HS-27A (cell line): ENCODE measurements at regions not wholly inside any gene's neighbourhood (a gene's known extent, or its start where the extent isn't known, plus 50 kb on each side); places are given as distances from the start of the nearest gene placed in this dataset.
A peak's percentile ranks its signal among the peaks of the same experiment; 100 is the strongest.

Experiments
- DNase-seq: peaks from one replicate; pipeline ENCODE4 v3.0.0-alpha.2; 2012; ENCODE audit warnings: low read depth, missing footprints

DNA sequence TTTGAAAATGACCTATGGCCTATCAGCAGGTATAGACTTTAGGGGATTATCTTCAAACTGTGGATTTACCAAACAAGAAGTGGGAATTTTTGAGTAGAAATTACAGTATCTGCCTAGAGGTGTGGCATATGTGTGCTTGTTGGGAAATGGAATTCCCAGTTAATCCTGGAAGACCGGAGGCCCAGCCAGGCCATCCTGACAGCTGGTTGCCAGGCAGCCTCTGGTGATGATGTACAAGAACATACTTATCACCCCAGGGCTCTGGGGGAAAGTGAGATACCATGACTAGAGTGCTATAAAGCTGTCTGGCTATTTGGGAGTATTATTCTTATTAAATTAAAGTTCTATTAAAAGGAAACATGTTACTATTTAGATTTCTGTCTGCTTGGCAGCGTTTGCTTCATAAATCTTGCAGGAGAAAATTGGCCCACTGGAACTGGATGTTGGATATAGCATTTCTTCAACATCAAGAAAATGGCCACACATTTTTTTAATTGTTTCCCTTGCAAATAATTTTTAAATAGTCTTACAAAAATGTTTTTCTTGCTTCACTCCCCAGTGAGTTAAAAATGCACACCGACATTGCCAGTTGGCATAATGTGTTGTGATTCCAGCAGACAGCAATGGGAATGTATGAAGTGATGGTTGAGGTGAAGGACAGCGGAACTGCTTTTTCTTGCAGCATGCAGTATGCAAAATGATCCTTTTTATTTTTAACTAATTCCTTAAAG, 187.8 kb downstream of the MYLK4 start:
- DNase-seq, result no peak

DNA sequence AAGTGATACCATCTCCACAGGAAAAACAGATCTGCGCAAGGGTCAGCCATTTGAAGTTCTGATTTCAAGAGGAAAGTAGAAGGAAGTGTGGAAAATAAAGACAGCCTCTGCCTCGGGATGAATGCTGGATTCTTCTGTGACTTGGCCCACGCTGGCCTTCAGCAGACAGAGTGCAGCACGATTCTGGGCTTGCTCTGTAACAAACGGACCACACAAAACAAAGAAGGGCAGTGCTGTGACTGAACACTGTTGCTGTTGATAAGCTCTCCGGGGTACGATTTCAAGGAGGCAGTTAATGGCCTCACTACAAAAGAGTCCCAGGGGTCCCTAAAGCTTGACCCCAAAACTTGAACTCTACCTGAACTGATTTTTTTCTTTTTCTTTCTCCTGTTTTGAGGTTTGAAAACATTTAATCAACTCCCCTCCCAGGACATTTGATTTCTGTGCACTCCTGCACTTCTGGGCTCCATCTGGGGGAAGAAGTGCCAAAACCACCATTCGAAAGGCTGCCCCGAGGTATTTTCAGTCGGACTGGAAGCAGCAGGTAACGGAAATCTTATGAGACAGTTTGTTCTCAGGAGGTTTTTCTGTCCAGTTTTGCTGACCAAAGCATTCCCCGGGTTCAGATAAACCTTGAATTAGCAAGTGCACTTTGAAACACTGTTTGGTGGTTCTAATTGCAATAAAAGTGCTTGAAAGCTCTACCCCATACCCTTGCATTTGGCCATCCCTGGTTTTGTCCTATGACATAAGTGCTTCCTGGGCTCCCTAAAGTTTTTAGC, 189.6 kb downstream of the MYLK4 start:
- DNase-seq, result no peak

DNA sequence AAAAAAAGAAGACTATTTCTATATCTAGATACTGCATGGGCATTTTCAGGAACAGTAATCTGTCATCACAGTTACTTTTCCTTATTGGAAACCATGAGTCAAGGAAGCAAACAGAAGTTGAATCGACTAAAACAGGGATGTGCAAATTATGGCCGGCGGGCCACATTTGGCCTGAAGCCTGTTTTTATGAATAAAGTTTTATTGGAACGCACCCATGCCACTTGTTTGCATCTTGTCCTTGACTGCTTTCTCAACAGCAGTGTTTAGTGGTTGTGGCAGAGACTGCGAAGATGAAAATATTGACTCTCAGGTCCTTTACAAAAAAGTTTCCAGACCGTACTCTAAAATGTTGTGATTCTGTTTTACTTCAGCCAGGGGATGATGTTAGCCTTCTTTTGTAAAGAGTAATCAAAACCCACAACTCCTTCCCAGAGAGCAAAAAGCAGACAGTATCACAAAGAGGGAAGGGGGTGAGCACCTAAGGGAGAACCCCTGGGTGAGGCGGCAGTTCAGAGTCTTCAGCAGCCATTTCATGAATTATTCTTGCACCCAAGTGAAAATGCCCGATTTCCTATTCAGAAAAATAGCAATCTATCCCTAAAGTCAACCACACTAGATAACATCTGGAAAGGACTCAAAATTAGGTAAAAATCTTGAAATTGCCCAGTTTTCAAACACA, 190.4 kb downstream of the MYLK4 start:
- no peak for DNase-seq

DNA sequence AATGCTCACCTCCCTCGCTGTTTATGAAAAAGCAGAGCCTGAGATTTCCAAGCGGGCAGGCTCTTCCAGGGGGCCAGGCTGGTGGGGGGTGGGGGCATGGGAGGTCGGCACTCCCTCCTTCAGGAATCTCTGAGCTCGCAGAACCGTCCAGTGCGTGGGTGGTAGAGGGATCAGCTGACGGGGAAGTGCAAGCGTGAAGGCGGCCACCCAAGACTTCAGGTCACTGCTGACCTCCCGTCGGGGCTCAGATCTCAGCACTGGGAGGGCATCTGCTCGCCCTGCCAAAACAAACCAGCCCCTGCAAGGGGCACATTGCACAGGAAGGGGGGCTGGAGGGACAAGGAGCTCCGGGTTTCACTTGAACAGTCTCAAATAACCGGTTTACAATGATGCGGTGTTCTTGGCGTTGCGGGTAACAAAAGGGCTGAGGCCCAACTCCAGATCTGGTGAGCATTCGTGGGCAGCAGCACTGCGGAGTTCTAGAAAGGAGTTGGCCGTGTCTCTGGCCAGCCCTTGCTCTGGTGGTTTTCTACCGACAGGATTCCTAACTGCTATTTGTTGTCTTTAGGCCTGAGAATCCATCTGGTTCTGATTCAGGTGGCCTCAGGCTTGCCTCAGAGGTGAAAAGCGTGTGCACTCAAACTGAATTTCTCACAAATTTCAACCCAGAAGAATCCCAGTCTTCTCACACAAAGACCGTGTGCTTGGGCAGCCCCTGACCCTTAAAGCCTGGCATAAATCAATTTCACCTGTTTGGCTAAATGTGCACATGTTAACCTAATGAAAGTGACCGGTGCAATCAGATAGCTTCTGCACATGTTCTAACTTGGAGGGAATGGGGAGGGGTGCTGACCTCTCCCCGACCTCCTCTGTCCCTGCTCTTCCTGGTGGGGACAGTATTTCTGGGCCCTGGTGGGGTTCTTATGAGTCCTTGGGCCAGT, 191.6 kb downstream of the MYLK4 start:
- no peak for DNase-seq

DNA sequence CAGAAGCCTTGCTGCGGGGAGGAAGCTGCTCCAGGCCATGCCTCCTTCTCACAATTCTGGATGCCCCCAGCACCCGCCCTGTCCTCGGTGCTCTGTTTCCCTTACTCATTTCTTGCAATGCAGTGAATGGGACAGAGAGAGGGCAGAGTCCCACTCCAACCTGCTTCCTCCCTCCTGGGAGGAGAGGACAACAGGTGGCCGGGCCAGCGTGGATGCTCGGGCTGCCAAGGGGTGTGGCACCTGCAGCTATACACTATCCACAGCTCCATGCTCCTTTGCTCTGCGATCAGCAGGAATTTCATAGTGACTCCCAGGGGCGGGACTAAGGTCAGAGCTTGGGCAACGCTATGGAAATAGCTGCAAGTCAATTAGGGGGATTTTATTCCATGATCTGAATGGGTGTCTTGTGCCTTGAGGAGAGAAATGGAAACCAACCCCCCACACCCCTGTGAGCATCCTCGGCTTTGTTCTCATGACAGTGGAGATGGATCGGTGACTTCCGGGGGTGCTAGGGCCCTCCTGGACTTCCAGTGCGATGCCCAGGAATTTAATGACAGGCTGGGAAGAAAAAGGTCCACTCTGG, 192.5 kb downstream of the MYLK4 start:
- no peak for DNase-seq

DNA sequence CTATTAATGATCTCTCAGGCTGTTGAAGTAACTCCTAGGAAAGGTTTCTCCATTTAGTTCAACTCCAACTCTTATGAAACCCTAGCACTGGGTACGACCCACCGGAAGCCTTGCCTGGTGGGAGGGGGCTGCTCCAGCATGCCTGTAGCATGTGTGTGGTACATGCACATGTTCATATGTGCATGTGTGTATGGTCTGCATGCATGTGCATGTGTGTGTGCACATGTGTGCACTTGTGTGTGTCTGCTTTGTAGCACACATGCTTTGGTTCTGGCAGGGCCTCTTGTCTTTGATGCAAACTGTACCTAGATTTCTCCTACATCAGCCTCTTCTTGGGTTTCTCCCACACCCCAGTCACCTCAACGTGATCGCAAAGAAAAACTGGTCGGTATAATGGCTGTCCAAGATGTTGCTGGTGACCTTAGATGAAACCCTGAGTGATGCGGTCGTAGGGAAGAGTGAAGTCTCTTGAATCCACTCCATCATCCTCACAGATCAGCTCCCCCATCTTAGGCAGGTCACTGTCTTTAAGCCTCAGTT, 193.5 kb downstream of the MYLK4 start:
- DNase-seq, result no peak

DNA sequence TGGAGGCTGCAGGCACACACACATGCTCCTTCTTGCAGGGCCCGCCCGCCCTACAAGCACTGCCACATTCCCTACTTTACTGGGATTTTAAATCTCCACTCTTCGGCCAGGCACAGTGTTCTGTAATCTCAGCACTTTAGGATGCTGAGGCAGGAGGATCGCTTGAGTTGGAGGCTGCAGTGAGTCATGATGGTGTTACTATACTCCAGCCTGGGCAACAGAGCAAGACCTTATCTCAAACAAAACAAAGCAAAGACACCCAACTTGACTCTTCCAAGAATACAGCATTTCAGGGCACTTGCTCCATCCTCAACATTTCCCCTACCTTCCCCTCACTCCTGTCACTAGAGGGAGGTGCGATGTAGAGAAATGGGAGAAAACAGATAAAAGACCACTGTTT, 194.0 kb downstream of the MYLK4 start:
- no peak for DNase-seq

DNA sequence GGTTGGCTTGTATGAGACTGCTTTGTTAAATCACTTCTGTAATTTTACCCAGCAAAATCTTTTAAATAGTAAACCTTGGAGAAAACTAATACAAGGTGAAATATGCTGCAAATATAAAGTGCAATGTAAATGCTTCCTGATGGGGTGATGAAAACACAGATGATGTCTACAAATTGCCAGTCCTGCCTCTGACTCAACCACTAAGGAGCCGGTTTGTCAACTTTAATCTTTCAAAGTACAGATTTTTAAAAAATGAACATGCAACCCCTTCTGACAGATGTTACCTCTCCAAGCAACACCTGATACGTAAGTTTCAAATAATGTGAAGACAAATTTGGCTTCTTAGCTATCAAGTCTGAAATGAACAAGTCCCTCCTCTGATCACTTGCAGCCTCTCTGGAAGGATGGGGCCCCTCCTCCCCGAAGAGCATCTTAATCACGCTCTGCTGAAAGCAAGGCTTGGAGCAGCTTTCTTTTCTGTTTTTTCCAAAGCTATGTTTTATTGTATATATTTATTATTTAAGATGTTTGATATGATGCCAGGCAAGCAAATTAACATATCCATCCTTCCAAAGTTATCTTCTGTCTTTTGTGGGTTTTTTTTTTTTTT, 196.0 kb downstream of the MYLK4 start:
- DNase-seq, result no peak

DNA sequence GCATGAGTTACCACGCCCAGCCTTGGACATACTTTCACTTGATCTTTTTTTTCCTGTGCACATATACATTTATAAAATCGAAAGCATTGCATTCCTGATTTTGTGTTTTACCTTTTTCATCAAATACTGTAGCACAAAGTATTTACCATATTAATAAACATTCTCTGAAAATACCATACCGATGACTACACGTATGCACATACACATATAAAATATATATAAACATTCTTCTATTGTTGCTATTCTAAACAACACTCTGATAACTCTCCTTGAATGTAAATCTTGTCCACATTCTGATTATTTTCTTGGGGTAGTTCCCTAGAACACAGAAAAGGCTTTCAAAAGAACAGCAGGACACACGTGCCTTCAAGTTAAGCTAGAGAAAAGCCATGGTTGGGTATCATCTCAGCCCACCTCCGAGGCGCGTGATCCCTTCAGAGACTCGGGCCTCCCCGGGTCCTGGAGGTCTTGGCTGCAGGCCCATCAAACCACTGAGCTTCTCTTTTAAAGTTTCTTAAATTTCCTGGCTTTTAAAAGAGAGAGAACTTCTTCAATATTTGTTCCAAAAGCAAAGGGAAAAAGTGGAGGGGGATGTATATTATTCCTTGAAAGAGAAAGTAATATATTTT, 198.1 kb downstream of the MYLK4 start:
- no peak for DNase-seq

DNA sequence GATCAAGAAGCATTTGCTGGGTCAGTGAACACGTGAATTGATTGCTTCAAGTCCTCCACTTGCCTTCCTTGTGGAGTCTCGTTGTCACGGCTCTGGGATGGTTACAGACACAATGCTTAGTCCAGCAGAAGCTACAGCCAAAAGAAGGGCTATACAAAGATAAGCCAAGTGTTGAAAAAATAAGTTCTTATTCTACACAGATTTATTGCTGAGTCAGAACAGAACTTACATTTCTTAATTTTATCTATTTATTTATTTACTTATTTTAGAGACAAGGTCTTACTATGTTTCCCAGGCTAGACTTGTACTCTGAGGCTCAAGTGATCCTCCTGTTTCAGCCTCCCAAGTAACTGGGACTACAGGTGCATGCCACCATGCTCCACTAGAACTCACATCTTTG, 199.0 kb downstream of the MYLK4 start:
- DNase-seq, result no peak

DNA sequence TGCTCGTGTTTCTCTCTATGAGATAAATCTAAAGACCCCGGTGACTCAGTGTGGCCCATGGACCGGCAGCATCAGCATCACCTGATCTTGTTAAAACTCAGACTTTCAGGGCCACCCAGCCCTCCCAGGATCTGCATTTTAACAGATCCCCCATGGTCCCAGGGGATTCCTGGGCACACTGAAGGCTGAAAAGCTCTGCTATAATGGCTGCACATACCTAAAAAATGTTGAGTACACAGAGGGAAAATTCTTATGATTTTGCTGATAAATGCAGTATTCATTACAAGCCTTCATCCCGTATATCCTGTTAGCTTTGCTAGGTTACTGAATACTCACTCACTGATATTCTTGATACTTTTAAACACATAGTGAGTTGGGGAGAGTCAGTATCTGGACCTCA, 200.5 kb downstream of the MYLK4 start:
- no peak for DNase-seq

DNA sequence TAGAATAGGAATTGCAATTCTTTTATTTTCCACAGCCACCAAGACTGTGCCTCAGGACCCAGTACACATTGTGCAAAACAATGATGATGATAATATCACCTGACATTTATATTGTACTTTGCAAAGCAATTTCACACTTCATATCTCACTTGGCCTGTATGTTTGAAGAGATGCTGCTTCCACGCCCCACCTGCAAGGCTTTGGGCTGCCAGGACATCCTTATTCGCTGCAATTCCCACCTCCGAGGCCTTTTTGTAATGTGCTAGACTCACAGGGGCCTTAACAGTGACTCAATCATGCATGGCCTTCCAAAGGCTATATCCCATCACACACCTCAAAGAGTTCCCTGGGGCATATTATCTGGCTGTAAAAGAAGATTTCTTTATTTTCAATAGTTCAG, 200.9 kb downstream of the MYLK4 start:
- DNase-seq, result no peak

DNA sequence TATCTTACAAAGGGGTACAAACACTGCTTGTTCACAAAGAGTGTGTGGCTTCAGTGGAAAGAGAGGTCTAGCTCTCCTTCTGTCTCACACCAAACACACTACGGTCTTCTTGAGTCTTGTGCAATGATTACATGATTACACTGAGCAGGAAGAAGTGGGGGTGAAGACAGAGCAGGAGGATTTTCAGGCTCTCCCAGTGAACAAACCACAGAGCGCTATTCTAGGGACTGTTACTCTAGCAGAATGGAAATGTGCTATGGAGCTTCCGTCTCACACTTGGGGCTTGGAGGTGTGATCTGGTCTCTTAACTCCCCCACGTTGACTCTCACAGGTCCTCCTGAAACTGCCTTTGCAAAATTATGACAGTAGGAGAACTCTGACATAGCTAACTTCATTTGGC, 203.4 kb downstream of the MYLK4 start:
- no peak for DNase-seq

DNA sequence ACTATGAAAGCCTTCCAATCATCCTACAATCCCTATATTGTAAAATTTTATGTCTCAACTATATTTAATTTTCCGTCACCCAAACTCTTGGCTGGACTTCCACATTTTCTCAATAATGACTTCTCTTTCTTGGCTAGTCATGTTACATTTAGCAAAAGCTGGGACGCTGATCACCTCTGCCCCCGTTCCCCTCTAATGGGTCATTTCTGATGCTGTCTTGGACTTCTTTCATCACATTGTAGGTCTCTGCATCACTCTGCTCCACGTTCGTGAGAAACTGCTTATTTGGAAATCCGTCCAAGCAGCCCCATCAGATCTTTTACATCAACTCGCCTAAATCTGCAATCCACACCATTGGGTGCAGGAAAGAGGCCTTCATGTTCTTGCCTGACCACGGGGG, 203.8 kb downstream of the MYLK4 start:
- DNase-seq, result no peak

DNA sequence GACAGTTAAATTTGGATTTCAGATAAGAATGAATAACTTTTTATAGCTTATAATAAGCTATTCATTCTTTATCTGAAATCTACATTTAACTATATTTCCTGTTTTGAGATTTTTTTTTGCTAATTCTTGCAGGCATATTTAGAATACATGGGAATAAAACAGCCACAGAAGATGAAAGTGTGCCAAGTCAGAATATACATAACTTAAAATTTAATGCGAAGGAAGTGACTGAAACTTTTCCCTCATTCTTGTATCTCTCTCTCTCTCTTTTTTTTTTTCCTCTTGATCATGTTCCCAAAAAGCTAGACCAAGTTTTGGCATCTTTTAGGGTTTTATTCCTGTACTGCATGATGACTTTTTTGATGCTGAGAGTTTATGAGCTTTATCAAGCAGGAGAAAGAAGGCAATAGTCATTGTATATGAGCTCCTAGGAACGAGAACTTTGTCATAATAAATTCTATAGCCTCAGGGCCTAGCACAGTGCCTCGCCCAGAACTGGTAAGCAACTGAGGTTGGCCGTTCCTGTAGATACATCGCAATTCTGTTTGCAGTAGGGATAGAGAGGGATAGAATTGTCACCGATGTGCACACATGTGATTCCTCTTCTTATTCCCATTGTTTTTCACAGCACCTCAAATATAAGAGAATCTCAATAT, 205.2 kb downstream of the MYLK4 start:
- no peak for DNase-seq

DNA sequence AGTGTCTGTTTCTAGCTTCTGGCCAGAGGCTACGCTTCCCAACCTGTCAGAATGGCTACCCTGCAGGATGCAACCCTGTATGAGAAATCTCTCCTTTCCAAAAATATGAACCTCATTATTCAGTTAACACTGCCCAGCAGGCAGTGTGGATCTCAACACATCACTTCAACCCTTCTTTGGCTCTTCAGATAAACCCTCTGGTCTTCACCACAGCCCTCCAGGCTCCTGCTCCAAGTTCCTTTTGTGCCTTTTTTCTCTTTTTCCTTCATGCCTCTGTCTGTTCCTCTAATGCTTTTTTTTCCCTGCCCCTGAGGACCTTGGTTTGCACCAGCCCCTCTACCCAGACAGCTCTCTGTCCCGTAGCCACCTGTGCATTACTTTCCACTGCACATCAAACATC, 207.4 kb downstream of the MYLK4 start:
- DNase-seq, result no peak

DNA sequence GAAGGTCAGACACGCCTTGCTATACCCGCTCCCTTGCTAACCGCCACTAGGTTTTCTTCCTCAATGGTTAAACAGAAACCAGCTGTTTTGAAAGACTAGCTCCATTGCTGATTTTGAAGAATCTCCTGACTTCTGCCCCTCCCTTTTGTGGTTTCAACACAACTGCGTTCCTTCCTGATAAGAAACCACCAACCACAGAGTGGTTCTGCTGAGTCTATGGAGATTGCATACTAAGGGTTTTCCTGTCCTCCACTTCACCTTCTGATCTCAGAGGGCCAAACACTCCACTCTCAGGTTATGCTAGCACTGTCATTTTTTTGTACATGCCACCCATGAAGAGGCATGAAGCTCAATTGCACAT, 207.9 kb downstream of the MYLK4 start:
- DNase-seq, result peak; percentile 27

DNA sequence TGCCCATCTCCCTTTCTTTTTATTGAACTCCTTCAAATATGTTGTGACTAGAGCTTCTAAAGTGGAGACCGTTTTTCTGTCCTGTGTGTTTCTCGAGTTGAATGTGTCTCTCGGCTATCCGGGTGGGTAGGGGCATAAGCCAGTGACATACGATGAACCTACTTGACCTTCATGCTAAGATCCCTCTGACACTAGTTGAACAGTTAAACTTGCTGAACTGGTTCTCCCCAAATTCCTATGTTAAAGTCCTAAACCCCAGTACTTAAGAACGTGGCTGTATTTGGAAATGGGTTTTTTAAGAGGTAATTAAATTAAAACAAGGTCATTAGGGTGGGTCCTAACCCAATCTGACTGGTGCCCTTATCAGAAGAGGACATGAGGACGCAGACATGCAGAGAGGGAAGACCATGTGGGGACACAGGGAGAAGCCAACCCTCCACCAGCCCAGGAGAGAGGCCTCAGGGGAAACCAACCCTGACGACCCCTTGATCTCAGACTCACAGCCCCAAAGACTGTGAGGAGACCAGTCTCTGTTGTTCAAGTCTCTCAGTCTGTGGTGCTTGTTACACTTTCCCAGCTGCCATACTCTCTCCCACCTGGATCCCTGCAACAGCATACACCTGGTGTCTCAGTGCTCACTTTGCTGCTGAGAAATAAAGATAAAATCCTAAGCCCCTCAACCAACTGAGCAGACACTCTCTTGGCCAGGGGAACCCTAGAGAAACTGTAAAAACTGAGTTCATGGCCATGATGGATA, 208.4 kb downstream of the MYLK4 start:
- DNase-seq, result no peak

DNA sequence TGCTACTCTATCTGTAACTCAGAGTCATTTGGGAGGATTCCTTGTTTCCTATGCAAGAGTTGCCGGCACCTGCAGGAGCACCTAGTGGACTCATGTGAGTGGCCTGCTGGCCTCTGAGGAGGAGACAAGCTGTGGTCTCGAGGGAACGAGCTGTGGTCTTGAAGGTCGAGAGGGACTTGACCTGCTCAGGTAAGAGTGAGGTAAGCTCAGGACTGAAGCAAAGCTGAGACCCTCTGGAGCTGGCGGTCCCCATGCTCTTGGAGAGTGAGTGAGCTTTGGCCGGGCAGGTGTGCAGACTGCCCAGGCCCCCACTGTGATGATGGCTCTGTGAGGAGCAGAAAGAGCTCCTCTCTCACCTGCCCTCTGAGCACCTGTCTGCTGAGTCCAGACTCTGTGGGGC, 214.3 kb downstream of the MYLK4 start:
- no peak for DNase-seq
